A549 (cell line): ENCODE measurements at regions not wholly inside any gene's neighbourhood (a gene's known extent, or its start where the extent isn't known, plus 50 kb on each side); places are given as distances from the start of the nearest gene placed in this dataset.

ENCODE experiments used
- CEBPB ChIP-seq, 2 experiments: fragments of >200 bp in 1 of 2; sonication (Bioruptor Twin) in 1 of 2; formaldehyde crosslinking in 1 of 2; IDR thresholded peaks; 2 replicates each; pipeline ENCODE4 v1.6.1; 2012 to 2016
- CTCF ChIP-seq: fragments of >200 bp; sonication (Bioruptor Twin); formaldehyde crosslinking; IDR thresholded peaks from 3 replicates; pipeline ENCODE4 v1.5.1; 2016
- EHMT2 ChIP-seq: fragments of 200-600 bp; sonication (generic); IDR thresholded peaks from 2 replicates; pipeline ENCODE4 v1.6.1; 2016; ENCODE audit warnings: antibody characterized with exemption, low read depth, mild to moderate bottlenecking, moderate library complexity
- ELK1 ChIP-seq: fragments of 150-350 bp; IDR thresholded peaks from 2 replicates; pipeline ENCODE4 v1.6.1; 2014; ENCODE audit warnings: low read depth, mild to moderate bottlenecking, low read length
- EP300 ChIP-seq, 2 experiments: fragments of >200 bp; sonication (Bioruptor Twin); formaldehyde crosslinking; IDR thresholded peaks; 2 replicates in 1 of 2; 3 replicates in 1 of 2; pipeline ENCODE4 v1.6.1; 2016 to 2017
- KDM1A ChIP-seq: fragments of 200-600 bp; sonication (generic); IDR thresholded peaks from 2 replicates; pipeline ENCODE4 v1.6.1; 2016; ENCODE audit warnings: low read depth, mild to moderate bottlenecking
- KDM5A ChIP-seq: fragments of 200-600 bp; sonication (generic); IDR thresholded peaks from 2 replicates; pipeline ENCODE4 v1.6.1; 2016; ENCODE audit warnings: antibody characterized with exemption, mild to moderate bottlenecking
- NR3C1 ChIP-seq: fragments of >200 bp; sonication (Bioruptor Twin); formaldehyde crosslinking; IDR thresholded peaks from 3 replicates; pipeline ENCODE4 v1.6.1; 2017
- PBX3 ChIP-seq: IDR thresholded peaks from 2 replicates; pipeline ENCODE4 v1.6.1; 2012
- POLR2A ChIP-seq: IDR thresholded peaks from 2 replicates; pipeline ENCODE4 v1.6.1; 2012; ENCODE audit warnings: mild to moderate bottlenecking, low read length
- RARB ChIP-seq: fragments of 250-450 bp; sonication (Bioruptor Pico); IDR thresholded peaks from 2 replicates; pipeline ENCODE4 v1.8.0; 2021; ENCODE audit warnings: mild to moderate bottlenecking, moderate library complexity
- RCOR1 ChIP-seq: fragments of 150-350 bp; IDR thresholded peaks from 2 replicates; pipeline ENCODE4 v1.6.1; 2014; ENCODE audit warnings: antibody characterized with exemption, low read length, low read depth
- REST ChIP-seq: fragments of 200-600 bp; sonication (generic); IDR thresholded peaks from 2 replicates; pipeline ENCODE4 v1.6.1; 2016; ENCODE audit warnings: antibody characterized with exemption, mild to moderate bottlenecking, moderate library complexity
- ZFP36 ChIP-seq: fragments of 450-650 bp; IDR thresholded peaks from 2 replicates; pipeline ENCODE4 v1.6.1; 2014; ENCODE audit warnings: borderline replicate concordance; ENCODE audit not compliant: partially characterized antibody

GRCh38 chr17:33688771-33689170, 395.7 kb upstream of the ASIC2 start:
- TF ChIP-seq CTCF (no peak), EP300 (IDR thresholded peaks at IDR 0.05) (no peak), POLR2A (no peak), RARB (CRISPR knock-in tag) (no peak), KDM1A (no peak), REST (no peak), RCOR1 (no peak), KDM5A (no peak), PBX3 (no peak), NR3C1 (no peak), EHMT2 (no peak), ZFP36 (no peak), CEBPB (IDR thresholded peaks at IDR 0.05) (no peak), ELK1 (no peak)
